Adipocyte (in vitro differentiated cells): ENCODE measurements at regions not wholly inside any gene's neighbourhood (a gene's known extent, or its start where the extent isn't known, plus 50 kb on each side); places are given as distances from the start of the nearest gene placed in this dataset.

ENCODE experiments used
- DNase-seq: peaks from one replicate; pipeline ENCODE4 v3.0.0-alpha.2; 2015; ENCODE audit warnings: low read depth
- H3K27me3 ChIP-seq: replicated peaks from 2 replicates; pipeline ENCODE4 v1.7.0; 2013; ENCODE audit warnings: mild to moderate bottlenecking, low read length, moderate library complexity; ENCODE audit not compliant: control insufficient read depth, insufficient read depth
- H3K36me3 ChIP-seq: 2 replicates; pipeline ENCODE4 v1.7.0; 2013; ENCODE audit warnings: low read length, mild to moderate bottlenecking, moderate library complexity; ENCODE audit not compliant: control insufficient read depth, insufficient read depth, severe bottlenecking
- H3K4me1 ChIP-seq: 2 replicates; pipeline ENCODE4 v1.7.0; 2013; ENCODE audit warnings: mild to moderate bottlenecking, low read length, moderate library complexity; ENCODE audit not compliant: control insufficient read depth, insufficient read depth
- H3K4me3 ChIP-seq: 2 replicates; pipeline ENCODE4 v1.7.0; 2013; ENCODE audit warnings: mild to moderate bottlenecking, low read length, moderate library complexity
- H3K9ac ChIP-seq: 2 replicates; pipeline ENCODE4 v1.7.0; 2013; ENCODE audit warnings: mild to moderate bottlenecking, low read length, moderate library complexity
- H3K9me3 ChIP-seq: 2 replicates; pipeline ENCODE4 v1.7.0; 2013; ENCODE audit warnings: mild to moderate bottlenecking, low read length, moderate library complexity; ENCODE audit not compliant: control insufficient read depth

DNA sequence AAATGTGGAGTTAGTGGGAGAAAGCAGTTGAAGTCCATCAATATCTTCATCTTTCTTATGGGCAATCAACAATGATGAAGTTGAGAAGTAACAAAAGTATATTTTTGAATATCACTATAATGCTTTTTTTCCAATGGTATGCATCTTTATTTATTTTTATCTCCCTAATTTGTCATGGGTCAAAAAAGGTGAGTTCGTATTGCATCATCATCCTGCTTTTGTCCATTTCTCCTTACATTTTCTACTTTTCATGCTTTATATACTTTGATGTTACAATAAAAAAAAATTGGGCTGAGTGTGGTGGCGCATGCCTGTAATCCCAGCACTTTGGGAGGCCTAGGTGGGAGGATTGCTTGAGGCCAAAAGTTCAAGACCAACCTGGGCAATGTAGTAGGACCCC lies 101.2 kb upstream of the STXBP5 start:
- no peak for DNase-seq
- H3K9me3 ChIP-seq, result no peaks in the 10 kb centered on the region
- H3K9ac ChIP-seq, result no peak overlapping the region
- H3K4me1 ChIP-seq, result peaks cover 11% of the 10 kb centered on the region
- no peak overlapping the region for H3K4me3 ChIP-seq
- no peaks in the 10 kb centered on the region for H3K27me3 ChIP-seq
- H3K36me3 ChIP-seq, result no peaks in the 10 kb centered on the region

- Histone ChIP-seq H3K27me3 (no peaks in the 10 kb centered on the region), H3K4me3 (no peak overlapping the region), H3K36me3 (no peaks in the 10 kb centered on the region), H3K9ac (no peak overlapping the region), H3K9me3 (no peaks in the 10 kb centered on the region), H3K4me1 (peaks cover 11% of the 10 kb centered on the region)
- DNase-seq, result no peak
Observed at GRCh38 chr6:147103694-147104093, 100.5 kb upstream of the STXBP5 start.

DNA sequence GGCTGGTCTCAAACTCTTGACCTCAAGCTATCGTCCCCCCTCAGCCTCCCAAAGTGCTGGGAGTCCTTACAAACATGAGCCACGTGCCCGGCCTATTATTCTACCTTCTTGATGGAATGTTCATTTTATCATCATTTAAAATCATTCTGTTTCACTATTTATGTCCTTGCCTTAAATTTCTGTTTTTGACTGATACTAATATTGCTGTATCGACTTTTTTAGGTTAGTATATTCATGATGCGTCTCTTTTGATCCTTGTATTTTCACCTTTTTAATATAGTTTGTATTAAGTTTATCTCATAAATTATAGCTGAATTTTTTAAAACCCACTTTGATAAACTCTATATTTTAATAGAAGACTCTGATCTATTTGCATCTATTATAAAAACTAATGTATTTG lies 98.4 kb upstream of the STXBP5 start:
- Histone ChIP-seq H3K9me3 (no peaks in the 10 kb centered on the region), H3K36me3 (no peaks in the 10 kb centered on the region), H3K9ac (no peak overlapping the region), H3K27me3 (no peaks in the 10 kb centered on the region), H3K4me3 (no peak overlapping the region), H3K4me1 (peaks cover 8% of the 10 kb centered on the region)
- no peak for DNase-seq

- Histone ChIP-seq H3K9ac (peak overlapping the region; percentile 57), H3K27me3 (no peaks in the 10 kb centered on the region), H3K9me3 (no peaks in the 10 kb centered on the region), H3K4me1 (peaks cover 8% of the 10 kb centered on the region), H3K36me3 (no peaks in the 10 kb centered on the region), H3K4me3 (peak overlapping the region; percentile 70)
- peak; percentile 84 for DNase-seq
Observed at GRCh38 chr6:147106759-147107401, 97.3 kb upstream of the STXBP5 start.

GRCh38 chr6:147108259-147108910 lies 95.8 kb upstream of the STXBP5 start:
- H3K27me3 ChIP-seq, result no peaks in the 10 kb centered on the region
- no peak overlapping the region for H3K4me3 ChIP-seq
- no peaks in the 10 kb centered on the region for H3K36me3 ChIP-seq
- peaks cover 8% of the 10 kb centered on the region for H3K4me1 ChIP-seq
- no peak overlapping the region for H3K9ac ChIP-seq
- no peak for DNase-seq
- H3K9me3 ChIP-seq, result no peaks in the 10 kb centered on the region

- no peak overlapping the region for H3K4me3 ChIP-seq
- no peak for DNase-seq
Observed at GRCh38 chr6:147109707-147110106, 94.5 kb upstream of the STXBP5 start.

GRCh38 chr6:147116056-147116455 lies 88.2 kb upstream of the STXBP5 start:
- Histone ChIP-seq H3K9me3 (no peaks in the 10 kb centered on the region), H3K27me3 (no peaks in the 10 kb centered on the region), H3K4me1 (peaks cover 13% of the 10 kb centered on the region), H3K4me3 (no peak overlapping the region), H3K36me3 (no peaks in the 10 kb centered on the region), H3K9ac (no peak overlapping the region)
- no peak for DNase-seq

More at GRCh38 chr6:147109707-147110106, 94.5 kb upstream of the STXBP5 start:
- Histone ChIP-seq H3K27me3 (no peaks in the 10 kb centered on the region), H3K4me1 (peaks cover 8% of the 10 kb centered on the region), H3K9me3 (no peaks in the 10 kb centered on the region), H3K9ac (no peak overlapping the region), H3K36me3 (no peaks in the 10 kb centered on the region)

GRCh38 chr6:147117011-147117410 lies 87.2 kb upstream of the STXBP5 start:
- H3K4me1 ChIP-seq, result peaks cover 13% of the 10 kb centered on the region
- no peaks in the 10 kb centered on the region for H3K9me3 ChIP-seq
- no peaks in the 10 kb centered on the region for H3K36me3 ChIP-seq
- no peak for DNase-seq
- no peaks in the 10 kb centered on the region for H3K27me3 ChIP-seq
- peak overlapping the region; percentile 53 for H3K9ac ChIP-seq
- H3K4me3 ChIP-seq, result peak overlapping the region; percentile 73

- Histone ChIP-seq H3K4me1 (peaks cover 13% of the 10 kb centered on the region), H3K36me3 (no peaks in the 10 kb centered on the region), H3K4me3 (peak overlapping the region; percentile 73), H3K27me3 (no peaks in the 10 kb centered on the region), H3K9ac (peak overlapping the region; percentile 53), H3K9me3 (no peaks in the 10 kb centered on the region)
- peak; percentile 67 for DNase-seq
Observed at GRCh38 chr6:147117580-147117979, 86.6 kb upstream of the STXBP5 start.

DNA sequence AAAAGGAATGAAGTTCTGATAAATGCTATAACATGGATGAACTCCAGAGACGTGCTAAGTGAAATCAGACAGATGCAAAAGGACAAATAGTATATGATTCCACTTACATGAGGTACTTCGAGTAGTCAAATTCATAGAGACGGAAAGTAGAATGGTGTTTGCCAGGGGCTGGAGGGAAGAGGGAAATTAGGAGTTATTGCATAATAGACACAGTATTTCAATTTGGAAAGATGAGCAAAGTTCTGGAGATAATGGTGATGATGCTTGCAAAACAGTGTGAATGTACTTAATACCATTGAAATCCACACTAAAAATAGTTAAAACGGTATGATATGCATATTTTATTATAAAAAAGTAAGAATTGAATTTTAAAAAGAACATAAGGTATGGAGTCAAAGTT lies 84.9 kb upstream of the STXBP5 start:
- Histone ChIP-seq H3K4me1 (peaks cover 13% of the 10 kb centered on the region), H3K4me3 (no peak overlapping the region), H3K9ac (no peak overlapping the region), H3K27me3 (no peaks in the 10 kb centered on the region), H3K36me3 (no peaks in the 10 kb centered on the region), H3K9me3 (no peaks in the 10 kb centered on the region)
- no peak for DNase-seq

DNA sequence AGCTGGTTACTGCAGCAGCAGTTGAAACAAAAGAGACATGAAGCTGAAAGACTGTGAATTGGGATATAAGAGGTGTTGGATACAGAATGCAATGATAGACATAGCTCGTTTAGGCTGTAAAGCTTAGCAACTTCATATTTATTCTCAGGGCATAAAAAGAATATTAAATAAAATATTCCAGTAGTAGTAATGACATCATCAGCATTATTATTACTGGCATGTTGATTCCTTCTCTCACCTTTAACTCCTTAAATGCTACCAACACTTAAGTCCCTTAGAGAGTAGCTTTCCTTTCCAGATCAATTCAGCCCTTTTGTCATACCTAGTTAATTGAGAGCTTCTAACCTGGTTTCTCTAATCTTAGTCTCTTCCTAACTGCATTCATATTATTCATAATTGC lies 81.4 kb upstream of the STXBP5 start:
- peaks cover 2% of the 10 kb centered on the region for H3K4me1 ChIP-seq
- no peak overlapping the region for H3K4me3 ChIP-seq
- H3K27me3 ChIP-seq, result no peaks in the 10 kb centered on the region
- no peaks in the 10 kb centered on the region for H3K36me3 ChIP-seq
- DNase-seq, result no peak
- H3K9ac ChIP-seq, result no peak overlapping the region
- no peaks in the 10 kb centered on the region for H3K9me3 ChIP-seq

DNA sequence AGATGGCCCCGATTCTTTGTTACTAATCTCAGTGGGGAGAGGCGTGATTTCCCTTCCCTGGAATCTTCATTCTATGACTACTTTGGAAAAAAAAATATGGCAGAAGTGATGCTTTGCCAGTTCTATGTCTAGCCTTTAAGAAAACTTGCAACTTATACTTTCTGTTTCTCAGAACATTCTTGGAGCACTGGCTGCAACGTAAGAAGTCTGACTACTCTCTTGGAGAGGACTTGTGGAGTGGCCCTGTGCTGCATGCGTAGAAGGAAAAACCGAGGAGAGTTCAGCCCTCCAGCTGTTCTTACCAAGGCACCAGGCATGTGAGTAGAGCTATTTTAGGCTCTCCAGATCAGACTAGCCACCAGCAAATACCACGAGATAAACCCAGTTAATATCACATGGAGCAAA lies 77.6 kb upstream of the STXBP5 start:
- Histone ChIP-seq H3K9ac (no peak overlapping the region), H3K4me1 (no peaks in the 10 kb centered on the region), H3K9me3 (no peaks in the 10 kb centered on the region), H3K27me3 (no peaks in the 10 kb centered on the region), H3K4me3 (no peak overlapping the region), H3K36me3 (no peaks in the 10 kb centered on the region)
- no peak for DNase-seq
